Parathyroid adenoma (tissue), 2 donors: ENCODE measurements at regions not wholly inside any gene's neighbourhood (a gene's known extent, or its start where the extent isn't known, plus 50 kb on each side); places are given as distances from the start of the nearest gene placed in this dataset.
"Not testable (repeated sequence)": the region's sequence is repeated elsewhere in the genome, so short reads cannot be mapped to it uniquely, and the experiment has no call there.

Experiments
- H2AFZ ChIP-seq: fragments of 300-600 bp; sonication (generic); one replicate; pipeline ENCODE4 v1.7.0; 2017; ENCODE audit warnings: antibody characterized with exemption, mild to moderate bottlenecking
- H3K27ac ChIP-seq: fragments of 300-600 bp; sonication (generic); one replicate; pipeline ENCODE4 v1.7.0; 2017
- H3K27me3 ChIP-seq: fragments of 300-600 bp; sonication (generic); one replicate; pipeline ENCODE4 v1.7.0; 2017; ENCODE audit warnings: low read length; ENCODE audit not compliant: control insufficient read depth, insufficient read depth
- H3K36me3 ChIP-seq: fragments of 300-600 bp; sonication (generic); one replicate; pipeline ENCODE4 v1.7.0; 2017; ENCODE audit warnings: low read length; ENCODE audit not compliant: control insufficient read depth, insufficient read depth
- H3K4me1 ChIP-seq: fragments of 300-600 bp; sonication (generic); one replicate; pipeline ENCODE4 v1.7.0; 2017; ENCODE audit warnings: control low read depth
- H3K4me2 ChIP-seq: fragments of 300-600 bp; sonication (generic); one replicate; pipeline ENCODE4 v1.7.0; 2017; ENCODE audit warnings: low read length
- H3K4me3 ChIP-seq: fragments of 300-600 bp; sonication (generic); one replicate; pipeline ENCODE4 v1.7.0; 2017; ENCODE audit warnings: low read depth, low read length
- H3K79me2 ChIP-seq: fragments of 300-600 bp; sonication (generic); one replicate; pipeline ENCODE4 v1.7.0; 2017; ENCODE audit warnings: control low read depth
- H3K9ac ChIP-seq: fragments of 300-600 bp; sonication (generic); one replicate; pipeline ENCODE4 v1.7.0; 2017; ENCODE audit warnings: mild to moderate bottlenecking
- H3K9me3 ChIP-seq: fragments of 300-600 bp; sonication (generic); one replicate; pipeline ENCODE4 v1.7.0; 2017; ENCODE audit warnings: low read length; ENCODE audit not compliant: control insufficient read depth
- CTCF ChIP-seq: fragments of 300-600 bp; sonication (generic); IDR thresholded peaks from one replicate; pipeline ENCODE4 v1.7.0; 2017; ENCODE audit warnings: antibody characterized with exemption, mild to moderate bottlenecking
- donor health status: primary hyperparathyroidism.

GRCh38 chr2:234558642-234559041 is 61.8 kb upstream of the ARL4C start:
- TF ChIP-seq CTCF: no peak
- Histone ChIP-seq H3K27ac (no peak overlapping the region), H3K4me1 (no peaks in the 10 kb centered on the region), H2AFZ (no peak overlapping the region), H3K9ac (no peak overlapping the region), H3K4me2 (no peak overlapping the region), H3K4me3 (no peak overlapping the region), H3K36me3 (no peaks in the 10 kb centered on the region), H3K79me2 (no peaks in the 10 kb centered on the region), H3K27me3 (no peaks in the 10 kb centered on the region), H3K9me3 (no peaks in the 10 kb centered on the region)

DNA sequence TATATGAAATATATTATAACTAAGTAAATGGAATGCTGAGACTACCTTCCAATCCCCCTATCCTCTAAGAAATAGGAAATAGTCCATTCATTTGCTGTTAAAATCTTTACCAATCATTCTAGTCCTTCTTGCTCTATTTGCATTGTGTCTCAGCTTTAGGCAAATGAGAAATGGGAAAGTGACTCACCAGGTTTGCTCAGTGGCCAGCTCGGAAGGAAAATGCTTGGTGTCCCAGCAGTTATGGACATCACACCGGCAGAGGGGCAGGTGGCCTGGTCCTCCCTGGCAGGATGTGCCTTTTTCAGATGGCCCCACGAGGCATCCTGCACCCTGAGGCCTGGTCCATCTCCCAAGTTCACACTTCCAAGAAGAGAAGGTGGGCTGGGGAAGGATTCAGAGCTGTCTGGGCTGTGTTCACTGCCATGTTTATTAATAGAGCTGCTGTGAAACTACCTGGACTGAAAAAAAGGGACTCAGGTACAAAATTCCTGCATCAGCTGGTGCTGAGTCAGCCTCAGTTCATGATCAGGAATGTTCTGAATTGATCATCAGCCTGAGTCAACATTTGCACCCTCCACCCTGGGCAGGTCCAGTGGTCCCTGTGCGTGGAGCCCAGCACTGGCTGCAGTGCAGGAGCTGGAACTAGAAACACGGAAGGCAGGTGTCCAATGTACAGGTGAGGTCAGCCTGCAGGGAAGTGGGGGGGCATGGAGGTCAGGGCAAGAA is 60.1 kb upstream of the ARL4C start:
- Histone ChIP-seq H3K4me2 (no peak overlapping the region), H3K27ac (no peak overlapping the region), H3K4me1 (no peaks in the 10 kb centered on the region)

DNA sequence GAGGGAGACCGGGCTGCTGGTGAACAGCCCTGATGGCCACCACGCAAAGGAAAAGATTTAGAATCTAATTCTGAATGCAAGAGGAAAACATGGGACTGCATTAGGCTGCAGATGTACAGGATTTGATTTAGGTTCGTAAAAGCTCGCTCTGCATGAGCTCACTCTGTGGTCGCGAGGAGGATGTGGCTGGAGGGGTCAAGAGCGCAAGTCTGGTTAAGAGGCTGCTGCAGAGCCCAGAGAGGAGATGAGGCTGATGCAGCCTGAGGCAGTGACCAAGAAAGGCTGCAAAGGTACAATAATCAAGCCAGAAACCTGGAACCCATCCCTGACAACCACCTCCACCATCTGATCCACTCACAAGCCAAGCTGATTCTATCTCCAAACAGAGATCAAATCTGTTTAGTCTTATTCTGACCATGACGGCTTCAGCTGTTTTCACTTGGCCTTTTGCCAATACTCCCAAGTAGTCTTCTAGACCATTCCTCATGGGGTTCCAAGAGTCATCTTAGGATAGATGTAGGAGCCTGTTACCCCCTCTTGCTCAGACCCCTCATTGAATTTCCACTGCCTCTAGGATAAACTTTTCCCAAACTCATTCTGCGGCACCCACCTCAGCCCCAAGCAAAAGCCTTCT is 58.9 kb upstream of the ARL4C start:
- TF ChIP-seq CTCF: no peak
- H3K36me3 ChIP-seq: no peaks in the 10 kb centered on the region
- no peaks in the 10 kb centered on the region for H3K27me3 ChIP-seq
- H3K4me3 ChIP-seq: no peak overlapping the region
- no peaks in the 10 kb centered on the region for H3K4me1 ChIP-seq
- H3K9me3 ChIP-seq: no peaks in the 10 kb centered on the region
- H3K79me2 ChIP-seq: no peaks in the 10 kb centered on the region
- H3K27ac ChIP-seq: no peak overlapping the region
- no peak overlapping the region for H2AFZ ChIP-seq
- H3K4me2 ChIP-seq: no peak overlapping the region
- no peak overlapping the region for H3K9ac ChIP-seq

More for the DNA sequence above, 60.1 kb upstream of the ARL4C start:
- H3K36me3 ChIP-seq: no peaks in the 10 kb centered on the region
- H2AFZ ChIP-seq: no peak overlapping the region
- no peak for TF ChIP-seq CTCF
- no peaks in the 10 kb centered on the region for H3K27me3 ChIP-seq
- no peaks in the 10 kb centered on the region for H3K9me3 ChIP-seq
- H3K9ac ChIP-seq: no peak overlapping the region
- no peak overlapping the region for H3K4me3 ChIP-seq
- H3K79me2 ChIP-seq: no peaks in the 10 kb centered on the region

GRCh38 chr2:234555161-234555560 is 58.3 kb upstream of the ARL4C start:
- H3K27me3 ChIP-seq: no peaks in the 10 kb centered on the region
- no peaks in the 10 kb centered on the region for H3K9me3 ChIP-seq
- no peak overlapping the region for H3K9ac ChIP-seq
- no peaks in the 10 kb centered on the region for H3K4me1 ChIP-seq
- no peak overlapping the region for H3K4me3 ChIP-seq
- no peaks in the 10 kb centered on the region for H3K79me2 ChIP-seq
- H3K27ac ChIP-seq: no peak overlapping the region
- TF ChIP-seq CTCF: no peak
- H3K4me2 ChIP-seq: no peak overlapping the region
- H2AFZ ChIP-seq: no peak overlapping the region
- H3K36me3 ChIP-seq: no peaks in the 10 kb centered on the region

- H3K79me2 ChIP-seq, H2AFZ ChIP-seq, H3K9ac ChIP-seq: not testable (repeated sequence)
These were observed 56.3 kb upstream of the ARL4C start for GRCh38 chr2:234553223-234553622.

More at GRCh38 chr2:234553223-234553622, 56.3 kb upstream of the ARL4C start:
- not testable (repeated sequence) for H3K4me2 ChIP-seq, H3K36me3 ChIP-seq, H3K27me3 ChIP-seq, H3K27ac ChIP-seq, H3K9me3 ChIP-seq, H3K4me3 ChIP-seq, H3K4me1 ChIP-seq
